GM12891 (cell line): ENCODE measurements at regions not wholly inside any gene's neighbourhood (a gene's known extent, or its start where the extent isn't known, plus 50 kb on each side); places are given as distances from the start of the nearest gene placed in this dataset.

ENCODE experiments used
- DNase-seq: peaks from one replicate; pipeline ENCODE4 v3.0.0; 2011; ENCODE audit warnings: low spot score; ENCODE audit not compliant: insufficient read length
- FAIRE-seq: peaks from 2 replicates; lab custom pipeline; 2011; peaks lifted over from hg19 to GRCh38; lab: Jason Lieb, UNC
- PAX5 ChIP-seq: IDR thresholded peaks from 2 replicates; pipeline ENCODE4 v1.6.1; 2011; ENCODE audit warnings: low read length, moderate library complexity, mild to moderate bottlenecking; ENCODE audit not compliant: insufficient read depth, severe bottlenecking
- POLR2A ChIP-seq: IDR thresholded peaks from 2 replicates; pipeline ENCODE4 v1.6.1; 2011; ENCODE audit warnings: low read depth, low read length, control low read depth
- POLR2AphosphoS5 ChIP-seq: IDR thresholded peaks from 2 replicates; pipeline ENCODE4 v1.6.1; 2011; ENCODE audit warnings: low read depth, low read length, control low read depth
- POU2F2 ChIP-seq: IDR thresholded peaks from 2 replicates; pipeline ENCODE4 v1.6.1; 2011; ENCODE audit warnings: low read depth, mild to moderate bottlenecking, control low read depth, low read length, moderate library complexity
- SPI1 ChIP-seq: IDR thresholded peaks from 2 replicates; pipeline ENCODE4 v1.6.1; 2011; ENCODE audit warnings: low read depth, low read length, control low read depth
- TAF1 ChIP-seq: IDR thresholded peaks from 2 replicates; pipeline ENCODE4 v1.6.1; 2011; ENCODE audit warnings: low read depth, low read length, control low read depth

GRCh38 chr3:81279481-81280379, 481.7 kb downstream of the GBE1 start:
- FAIRE-seq (no peak), DNase-seq (no peak)
- TF ChIP-seq POU2F2 (no peak), PAX5 (no peak), POLR2A (no peak), SPI1 (no peak), TAF1 (no peak), POLR2AphosphoS5 (no peak)

- TF ChIP-seq POLR2AphosphoS5, result no peak
- TF ChIP-seq SPI1, result no peak
- no peak for TF ChIP-seq TAF1
- TF ChIP-seq POLR2A, result no peak
- no peak for TF ChIP-seq PAX5
- no peak for TF ChIP-seq POU2F2
- DNase-seq (no peak), FAIRE-seq (no peak)
These were observed 483.6 kb downstream of the GBE1 start for GRCh38 chr3:81277853-81278252.

- DNase-seq (no peak), FAIRE-seq (no peak)
- no peak for TF ChIP-seq POU2F2
- TF ChIP-seq SPI1, result no peak
- no peak for TF ChIP-seq TAF1
- TF ChIP-seq POLR2AphosphoS5, result no peak
- no peak for TF ChIP-seq PAX5
- no peak for TF ChIP-seq POLR2A
These were observed 486.8 kb downstream of the GBE1 start for GRCh38 chr3:81274671-81275070.

- TF ChIP-seq POU2F2, result no peak
- TF ChIP-seq POLR2AphosphoS5, result no peak
- TF ChIP-seq PAX5, result no peak
- no peak for TF ChIP-seq SPI1
- no peak for TF ChIP-seq POLR2A
- TF ChIP-seq TAF1, result no peak
- DNase-seq (no peak), FAIRE-seq (no peak)
These were observed 490.7 kb downstream of the GBE1 start for GRCh38 chr3:81270603-81271379.

- FAIRE-seq, result no peak
- no peak for TF ChIP-seq SPI1
- TF ChIP-seq PAX5, result no peak
- no peak for TF ChIP-seq TAF1
- TF ChIP-seq POLR2AphosphoS5, result no peak
- no peak for TF ChIP-seq POLR2A
- no peak for TF ChIP-seq POU2F2
- DNase-seq, result no peak
These were observed 492.9 kb downstream of the GBE1 start for GRCh38 chr3:81268526-81268925.

- FAIRE-seq (no peak), DNase-seq (no peak)
- no peak for TF ChIP-seq POU2F2
- TF ChIP-seq PAX5, result no peak
- TF ChIP-seq SPI1, result no peak
- no peak for TF ChIP-seq POLR2AphosphoS5
These were observed 499.4 kb downstream of the GBE1 start for GRCh38 chr3:81261996-81262395.

- DNase-seq, result no peak
- no peak for FAIRE-seq
- no peak for TF ChIP-seq POLR2AphosphoS5
- no peak for TF ChIP-seq POLR2A
- TF ChIP-seq PAX5, result no peak
- TF ChIP-seq SPI1, result no peak
- no peak for TF ChIP-seq TAF1
- TF ChIP-seq POU2F2, result no peak
These were observed 506.0 kb downstream of the GBE1 start for GRCh38 chr3:81255463-81255862.

- FAIRE-seq (no peak), DNase-seq (no peak)
- no peak for TF ChIP-seq PAX5
- no peak for TF ChIP-seq TAF1
- TF ChIP-seq SPI1, result no peak
- TF ChIP-seq POU2F2, result no peak
- no peak for TF ChIP-seq POLR2AphosphoS5
- no peak for TF ChIP-seq POLR2A
These were observed 510.3 kb downstream of the GBE1 start for GRCh38 chr3:81251096-81251495.

- TF ChIP-seq TAF1 (no peak), POLR2AphosphoS5 (no peak), SPI1 (no peak), POU2F2 (no peak), POLR2A (no peak), PAX5 (no peak)
- FAIRE-seq (no peak), DNase-seq (no peak)
These were observed 511.9 kb downstream of the GBE1 start for GRCh38 chr3:81249540-81250029.
